SJCRH30 (cell line): ENCODE measurements at regions not wholly inside any gene's neighbourhood (a gene's known extent, or its start where the extent isn't known, plus 50 kb on each side); places are given as distances from the start of the nearest gene placed in this dataset.

Experiments used
- DNase-seq, 2 experiments: peaks; one replicate each; pipeline ENCODE4 v3.0.0-alpha.2; 2015 to 2020
- H3K27ac ChIP-seq: fragments of 250-450 bp; sonication (Bioruptor Pico); 2 replicates; pipeline ENCODE4 v1.5.1; 2020; ENCODE audit warnings: mild to moderate bottlenecking, moderate library complexity
- H3K27me3 ChIP-seq: fragments of 250-450 bp; sonication (Bioruptor Pico); 2 replicates; pipeline ENCODE4 v1.5.1; 2020; ENCODE audit warnings: mild to moderate bottlenecking, moderate library complexity
- H3K36me3 ChIP-seq: fragments of 250-450 bp; sonication (Bioruptor Pico); 2 replicates; pipeline ENCODE4 v1.5.1; 2020; ENCODE audit warnings: mild to moderate bottlenecking, moderate library complexity
- H3K4me1 ChIP-seq: fragments of 250-450 bp; sonication (Bioruptor Pico); 2 replicates; pipeline ENCODE4 v1.5.1; 2020; ENCODE audit warnings: mild to moderate bottlenecking, moderate library complexity
- H3K4me3 ChIP-seq: fragments of 250-450 bp; sonication (Bioruptor Pico); 2 replicates; pipeline ENCODE4 v1.5.1; 2020; ENCODE audit warnings: mild to moderate bottlenecking, moderate library complexity
- H3K9me3 ChIP-seq: fragments of 250-450 bp; sonication (Bioruptor Pico); replicated peaks from 2 replicates; pipeline ENCODE4 v1.5.1; 2020; ENCODE audit warnings: mild to moderate bottlenecking, moderate library complexity

DNA sequence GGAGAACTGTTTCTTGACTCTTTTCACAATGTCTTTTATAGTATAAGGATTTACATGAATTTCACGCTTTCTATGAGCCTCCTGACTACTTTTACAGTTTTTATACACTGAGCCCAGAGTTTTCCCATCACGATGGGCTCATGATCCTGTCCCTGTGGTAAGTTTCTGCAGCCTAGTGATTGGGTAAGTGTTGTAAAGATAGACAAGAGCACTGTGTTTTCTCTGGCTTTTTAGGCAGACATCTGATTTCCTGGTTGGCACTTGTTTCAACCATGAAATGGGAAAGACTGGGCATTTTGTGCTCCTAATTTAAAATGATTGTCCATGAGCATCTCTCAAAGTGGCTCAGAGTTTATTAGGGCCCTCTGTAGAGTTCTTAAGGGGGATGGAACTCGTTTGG lies 299.0 kb downstream of the FAT3 start:
- Histone ChIP-seq H3K4me3 (no peak overlapping the region), H3K4me1 (peaks cover 11% of the 10 kb centered on the region), H3K36me3 (no peaks in the 10 kb centered on the region), H3K27me3 (no peaks in the 10 kb centered on the region), H3K9me3 (no peaks in the 10 kb centered on the region), H3K27ac (no peak overlapping the region)
- DNase-seq: no peak

DNA sequence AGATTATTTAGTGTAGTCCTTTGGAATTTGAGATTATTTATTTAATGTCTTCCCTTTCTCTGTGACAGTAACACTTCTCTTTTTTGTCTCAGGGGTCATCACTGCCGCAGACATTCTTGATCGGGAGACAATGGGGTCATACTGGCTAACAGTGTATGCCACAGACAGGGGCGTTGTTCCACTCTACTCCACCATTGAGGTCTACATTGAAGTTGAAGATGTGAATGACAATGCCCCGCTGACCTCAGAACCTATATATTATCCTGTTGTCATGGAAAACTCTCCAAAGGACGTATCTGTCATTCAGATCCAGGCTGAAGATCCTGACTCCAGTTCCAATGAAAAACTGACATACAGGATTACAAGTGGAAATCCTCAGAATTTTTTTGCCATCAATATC lies 299.9 kb downstream of the FAT3 start:
- no peak overlapping the region for H3K4me3 ChIP-seq
- no peak overlapping the region for H3K27ac ChIP-seq
- no peaks in the 10 kb centered on the region for H3K9me3 ChIP-seq
- H3K27me3 ChIP-seq: no peaks in the 10 kb centered on the region
- no peak for DNase-seq
- H3K4me1 ChIP-seq: peaks cover 19% of the 10 kb centered on the region
- H3K36me3 ChIP-seq: no peaks in the 10 kb centered on the region

DNA sequence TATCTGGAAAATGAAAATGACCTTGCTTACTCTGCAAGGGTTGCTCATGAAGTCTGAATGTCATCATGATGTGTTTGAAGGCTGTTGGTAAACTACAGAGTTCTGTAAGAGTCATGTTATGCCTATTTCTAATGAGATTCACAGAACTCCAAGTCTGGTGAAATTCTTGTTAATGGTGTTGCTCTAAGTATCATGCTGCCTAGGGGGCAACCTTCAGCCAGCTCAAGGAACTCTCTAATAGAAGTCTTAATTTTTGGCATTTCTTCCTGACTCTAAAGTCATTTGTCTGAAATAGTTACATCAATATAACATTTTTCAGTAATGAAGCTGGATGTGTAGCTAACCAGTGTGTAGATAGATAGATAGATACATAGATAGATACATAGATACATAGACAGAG lies 302.8 kb downstream of the FAT3 start:
- Histone ChIP-seq H3K27me3 (no peaks in the 10 kb centered on the region), H3K36me3 (no peaks in the 10 kb centered on the region), H3K27ac (peak overlapping the region; percentile 48), H3K9me3 (no peaks in the 10 kb centered on the region), H3K4me3 (no peak overlapping the region), H3K4me1 (peaks cover 41% of the 10 kb centered on the region)
- peak in 1 of 2 experiments; percentile 37 for DNase-seq

DNA sequence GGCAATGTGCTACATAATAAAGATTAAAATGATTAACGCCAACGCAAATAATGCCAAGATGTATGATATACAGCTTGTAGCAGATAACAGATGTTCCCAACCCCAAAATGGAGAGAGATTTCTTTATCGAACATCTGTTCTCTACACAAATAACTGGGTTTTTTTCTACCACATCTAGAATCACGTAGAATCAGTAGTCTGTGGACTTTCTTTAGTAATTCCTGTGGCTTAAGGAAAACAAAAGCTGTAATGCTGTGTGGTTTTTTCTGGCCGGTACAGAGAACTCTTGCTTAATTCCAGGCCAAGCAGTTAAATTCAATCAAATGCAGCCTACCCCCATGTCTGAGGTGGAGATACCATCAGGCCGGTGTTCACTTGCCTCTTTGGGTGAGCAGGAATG lies 303.4 kb downstream of the FAT3 start:
- Histone ChIP-seq H3K4me3 (no peak overlapping the region), H3K27ac (peak overlapping the region; percentile 48), H3K4me1 (peaks cover 41% of the 10 kb centered on the region), H3K27me3 (no peaks in the 10 kb centered on the region), H3K9me3 (no peaks in the 10 kb centered on the region), H3K36me3 (no peaks in the 10 kb centered on the region)
- peak; percentile 62 to 83 for DNase-seq

DNA sequence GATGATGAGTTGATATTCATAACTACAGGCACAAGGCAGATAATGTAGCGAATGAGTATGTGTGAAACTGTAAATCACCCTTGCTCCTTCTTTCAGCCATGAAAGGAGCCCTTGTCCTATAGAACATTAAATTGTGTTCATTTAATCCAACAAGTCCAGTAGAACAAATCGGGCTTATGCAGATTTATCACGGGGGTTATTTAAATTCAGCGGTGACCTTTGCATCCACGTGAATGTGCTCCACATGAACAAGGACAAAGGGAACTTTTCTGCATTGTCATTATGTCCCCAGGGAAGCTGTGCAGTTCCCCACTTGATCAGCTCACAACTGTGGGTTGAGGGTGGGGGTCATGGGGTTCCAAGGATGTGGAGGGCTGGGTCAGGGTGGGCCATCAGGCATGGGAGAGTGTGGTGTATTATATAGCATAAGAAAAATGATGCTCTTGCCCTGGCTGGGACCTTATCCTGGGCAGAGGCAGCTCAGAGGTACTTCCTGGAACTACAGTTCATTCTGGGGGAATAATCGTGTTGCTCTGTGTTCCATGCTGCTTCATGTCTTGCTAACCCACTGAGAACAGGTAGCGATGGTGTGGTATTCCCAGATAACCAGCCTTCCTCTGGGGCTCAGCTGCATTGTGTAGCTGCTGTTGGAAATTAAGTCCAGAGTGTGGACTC lies 306.6 kb downstream of the FAT3 start:
- peak; percentile 61 to 83 for DNase-seq
- H3K4me3 ChIP-seq: no peak overlapping the region
- no peaks in the 10 kb centered on the region for H3K27me3 ChIP-seq
- H3K9me3 ChIP-seq: no peaks in the 10 kb centered on the region
- H3K36me3 ChIP-seq: no peaks in the 10 kb centered on the region
- peaks cover 41% of the 10 kb centered on the region for H3K4me1 ChIP-seq
- peak overlapping the region; percentile 77 for H3K27ac ChIP-seq

DNA sequence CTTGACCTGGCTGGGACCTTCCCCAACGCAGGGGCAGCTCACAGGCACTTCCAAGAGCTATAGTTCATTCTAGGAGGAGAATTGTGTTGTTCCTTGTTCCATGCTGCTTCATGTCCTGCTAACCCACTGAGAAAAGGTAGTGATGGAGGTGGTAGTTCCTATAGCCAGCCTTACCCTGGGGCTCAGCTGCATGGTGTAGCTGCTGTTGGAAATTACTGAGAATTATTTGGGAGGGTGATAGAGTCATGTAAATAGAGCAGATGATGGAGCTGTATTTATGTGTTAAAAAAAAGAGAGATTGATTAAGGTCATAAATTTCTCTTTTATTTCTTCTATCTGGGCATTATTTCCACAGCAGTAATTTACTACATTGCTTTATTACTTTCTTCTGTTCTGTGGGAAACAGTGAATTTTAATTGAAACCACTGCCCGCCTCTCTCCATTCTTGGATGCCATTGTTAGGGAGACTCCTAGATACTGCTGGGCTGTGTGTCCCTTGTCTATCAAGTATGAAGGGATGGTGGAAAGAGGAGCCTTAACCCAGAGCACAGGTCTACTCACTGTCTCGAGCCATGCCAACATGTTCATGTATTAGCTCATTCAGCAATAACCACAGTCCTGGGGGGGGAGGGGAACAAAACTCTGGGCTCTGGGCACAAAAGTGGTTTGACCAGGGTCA lies 309.2 kb downstream of the FAT3 start:
- no peak for DNase-seq
- H3K9me3 ChIP-seq: no peaks in the 10 kb centered on the region
- no peaks in the 10 kb centered on the region for H3K27me3 ChIP-seq
- H3K36me3 ChIP-seq: no peaks in the 10 kb centered on the region
- peaks cover 28% of the 10 kb centered on the region for H3K4me1 ChIP-seq
- no peak overlapping the region for H3K27ac ChIP-seq
- no peak overlapping the region for H3K4me3 ChIP-seq

DNA sequence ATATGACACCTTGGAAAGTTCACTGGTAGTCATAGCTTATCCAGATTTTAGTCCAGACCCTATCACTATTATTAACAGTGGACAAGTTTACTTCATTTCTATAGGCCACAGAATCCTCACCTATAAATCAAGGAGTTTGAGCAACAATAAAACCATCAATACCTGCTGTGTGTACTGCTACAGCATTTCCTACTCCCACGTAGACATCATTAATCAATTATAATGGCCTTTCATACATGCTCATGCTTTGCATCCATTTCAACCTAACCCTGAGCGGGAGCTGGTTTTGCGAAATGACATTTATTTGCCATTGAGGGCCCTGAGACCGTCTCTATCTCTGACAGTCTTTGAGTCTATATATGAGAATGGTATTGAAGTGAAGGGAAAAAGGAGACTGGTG lies 312.3 kb downstream of the FAT3 start:
- Histone ChIP-seq H3K4me1 (peaks cover 1% of the 10 kb centered on the region; the same call in 1 of the 2 replicates), H3K9me3 (no peaks in the 10 kb centered on the region), H3K36me3 (no peaks in the 10 kb centered on the region), H3K4me3 (no peak overlapping the region), H3K27ac (no peak overlapping the region), H3K27me3 (no peaks in the 10 kb centered on the region)
- DNase-seq: no peak

DNA sequence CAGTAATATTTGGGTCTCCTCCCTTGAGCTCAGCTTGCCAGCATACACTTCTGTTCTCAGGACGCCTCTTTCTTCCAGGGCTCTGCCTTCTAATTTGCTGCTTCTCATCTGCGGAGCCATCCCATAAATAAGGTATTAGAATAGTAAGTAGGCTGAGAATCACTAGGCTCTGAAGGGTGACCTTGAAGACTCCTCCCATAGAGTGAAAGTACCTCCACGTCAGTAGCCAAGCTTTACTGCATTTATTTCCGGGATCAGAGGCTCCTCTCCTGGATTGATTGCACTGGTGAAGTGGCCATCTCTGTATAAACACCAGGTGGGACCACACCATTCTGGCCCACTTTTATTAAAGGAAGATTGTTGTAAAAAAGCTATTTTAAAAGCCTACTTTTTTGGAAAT lies 315.5 kb downstream of the FAT3 start:
- no peaks in the 10 kb centered on the region for H3K9me3 ChIP-seq
- no peak overlapping the region for H3K4me3 ChIP-seq
- no peaks in the 10 kb centered on the region for H3K27me3 ChIP-seq
- DNase-seq: no peak
- no peaks in the 10 kb centered on the region for H3K36me3 ChIP-seq
- no peak overlapping the region for H3K27ac ChIP-seq
- no peaks in the 10 kb centered on the region for H3K4me1 ChIP-seq

DNA sequence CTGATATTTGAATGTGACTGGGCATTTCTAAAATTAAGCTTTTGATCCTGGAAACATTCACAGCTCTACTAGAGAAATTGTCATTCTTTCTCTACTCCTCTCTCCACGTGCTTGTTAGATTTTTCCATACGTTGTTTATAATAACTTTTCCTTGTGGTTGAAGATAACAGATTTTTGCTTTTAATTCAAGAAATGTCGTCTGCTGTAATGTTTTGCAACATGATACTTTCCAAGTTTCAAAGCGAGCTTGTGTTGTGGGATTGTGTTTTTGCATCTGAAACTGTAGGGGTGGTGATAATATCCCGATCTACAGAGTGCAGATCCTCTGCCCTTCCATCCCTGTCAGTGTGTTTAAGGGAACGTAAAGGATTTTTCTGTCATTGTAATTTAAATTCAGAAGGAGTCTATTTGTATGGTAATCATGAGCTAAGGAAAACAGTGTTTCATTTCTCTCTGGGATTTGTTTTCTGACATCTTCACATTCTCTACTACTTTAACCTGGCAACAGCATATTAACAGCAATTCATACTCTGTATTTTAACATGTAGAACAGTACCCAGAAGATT lies 321.4 kb downstream of the FAT3 start:
- Histone ChIP-seq H3K27ac (no peak overlapping the region), H3K4me1 (no peaks in the 10 kb centered on the region), H3K9me3 (no peaks in the 10 kb centered on the region), H3K27me3 (no peaks in the 10 kb centered on the region), H3K4me3 (no peak overlapping the region), H3K36me3 (no peaks in the 10 kb centered on the region)
- no peak for DNase-seq

DNA sequence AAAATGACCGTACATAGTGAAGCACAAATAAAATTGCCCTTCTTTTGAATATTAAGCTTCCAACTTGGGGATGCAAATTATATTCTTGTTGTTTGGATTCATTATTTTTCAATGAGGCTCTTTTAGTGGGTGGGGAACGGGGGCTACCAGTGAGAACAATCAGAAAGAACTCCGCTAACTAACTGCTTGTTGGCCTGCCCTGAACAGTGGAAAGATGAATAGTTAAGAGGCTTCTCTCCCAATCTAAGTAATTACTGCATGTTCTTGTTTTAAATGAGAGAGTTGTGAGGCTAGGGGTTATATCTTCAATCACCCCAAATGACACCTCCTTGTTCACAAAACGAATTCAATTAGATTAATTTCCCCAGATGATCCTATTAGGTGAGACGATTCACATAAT lies 322.0 kb downstream of the FAT3 start:
- DNase-seq: no peak
- Histone ChIP-seq H3K27me3 (no peaks in the 10 kb centered on the region), H3K36me3 (no peaks in the 10 kb centered on the region), H3K27ac (no peak overlapping the region), H3K4me1 (no peaks in the 10 kb centered on the region), H3K4me3 (no peak overlapping the region), H3K9me3 (no peaks in the 10 kb centered on the region)

DNA sequence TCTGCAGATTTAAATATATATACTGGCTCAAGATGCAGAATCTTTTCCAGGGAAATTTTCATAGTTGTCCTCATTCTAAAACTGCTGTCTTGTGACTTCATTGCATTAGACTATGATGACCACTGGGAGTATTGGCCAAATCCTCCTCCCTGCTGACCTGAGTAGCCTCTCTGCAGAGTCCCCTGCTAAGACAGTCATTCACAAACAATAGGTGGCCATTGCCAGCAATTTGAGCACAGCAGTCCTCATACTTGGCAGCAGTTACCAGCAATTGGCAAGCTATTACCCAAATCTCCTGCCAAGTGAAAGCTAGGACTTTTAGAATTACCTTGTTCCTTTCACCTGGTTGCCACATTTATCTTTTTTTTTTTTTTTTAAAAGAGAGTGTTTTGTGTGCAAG lies 325.8 kb downstream of the FAT3 start:
- Histone ChIP-seq H3K36me3 (no peaks in the 10 kb centered on the region), H3K27me3 (no peaks in the 10 kb centered on the region), H3K27ac (no peak overlapping the region), H3K9me3 (no peaks in the 10 kb centered on the region), H3K4me1 (no peaks in the 10 kb centered on the region), H3K4me3 (no peak overlapping the region)
- no peak for DNase-seq

DNA sequence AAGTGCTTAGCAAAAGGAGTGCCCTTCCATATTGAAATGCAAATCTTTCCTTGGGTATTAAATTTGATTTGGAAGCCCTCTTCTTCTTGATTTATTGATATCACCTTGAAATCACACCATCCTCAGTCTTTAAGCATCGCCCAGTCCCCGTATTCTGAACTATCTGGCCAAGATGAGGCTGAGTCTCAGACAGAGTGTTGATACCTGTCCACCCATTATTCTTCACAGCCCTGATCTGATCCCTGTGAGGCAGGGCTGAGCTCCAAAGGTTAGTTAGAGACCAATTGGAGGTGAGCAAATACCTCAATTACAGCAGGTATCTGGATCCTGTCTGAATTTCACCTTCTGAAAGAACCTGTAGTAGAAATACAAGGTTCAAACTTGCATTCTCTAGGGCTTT lies 326.3 kb downstream of the FAT3 start:
- H3K9me3 ChIP-seq: no peaks in the 10 kb centered on the region
- H3K4me3 ChIP-seq: no peak overlapping the region
- DNase-seq: no peak
- no peaks in the 10 kb centered on the region for H3K4me1 ChIP-seq
- no peaks in the 10 kb centered on the region for H3K27me3 ChIP-seq
- H3K36me3 ChIP-seq: no peaks in the 10 kb centered on the region
- no peak overlapping the region for H3K27ac ChIP-seq

DNA sequence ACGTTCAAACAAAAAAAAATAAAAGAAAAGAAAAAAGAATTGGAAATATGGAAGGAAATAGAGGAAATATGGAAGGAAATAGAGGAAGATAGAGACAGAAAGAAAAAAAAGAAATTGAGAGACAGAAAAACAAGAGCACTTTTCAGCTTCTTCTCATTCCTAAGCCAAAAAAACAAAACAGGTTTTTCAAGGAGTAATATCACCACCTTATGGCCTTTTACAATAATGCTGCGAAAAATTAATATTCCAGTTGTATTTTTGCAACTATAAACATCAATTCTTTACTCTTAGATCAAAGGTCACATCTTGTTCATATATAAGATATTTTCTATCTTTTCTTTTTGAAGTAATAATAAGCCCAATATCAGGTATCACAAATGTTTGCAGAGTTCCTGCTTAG lies 328.3 kb downstream of the FAT3 start:
- Histone ChIP-seq H3K4me3 (no peak overlapping the region), H3K27ac (no peak overlapping the region), H3K27me3 (no peaks in the 10 kb centered on the region), H3K9me3 (no peaks in the 10 kb centered on the region), H3K4me1 (no peaks in the 10 kb centered on the region), H3K36me3 (no peaks in the 10 kb centered on the region)
- peak in 1 of 2 experiments; percentile 16 for DNase-seq

DNA sequence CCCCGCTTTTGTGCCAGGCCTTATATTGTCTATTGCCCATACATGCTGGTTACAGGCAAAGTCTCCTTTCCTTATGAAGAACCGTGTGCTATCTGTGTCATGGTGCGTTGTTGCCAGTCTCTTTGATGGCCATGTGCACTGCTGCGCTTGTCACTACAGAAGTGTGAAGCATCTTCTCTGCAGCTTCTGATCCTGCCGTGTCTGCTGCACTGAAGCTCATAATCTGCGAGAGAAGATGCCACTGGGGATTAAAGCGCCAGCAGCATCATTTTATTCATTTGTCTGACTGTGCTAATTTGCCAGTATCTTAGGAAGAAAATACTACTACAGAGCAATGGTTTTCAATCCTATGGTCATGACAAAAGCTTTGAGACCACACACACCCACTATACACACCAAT lies 330.1 kb downstream of the FAT3 start:
- DNase-seq: no peak
- Histone ChIP-seq H3K4me3 (no peak overlapping the region), H3K27ac (no peak overlapping the region), H3K4me1 (no peaks in the 10 kb centered on the region), H3K9me3 (no peaks in the 10 kb centered on the region), H3K36me3 (no peaks in the 10 kb centered on the region), H3K27me3 (no peaks in the 10 kb centered on the region)

DNA sequence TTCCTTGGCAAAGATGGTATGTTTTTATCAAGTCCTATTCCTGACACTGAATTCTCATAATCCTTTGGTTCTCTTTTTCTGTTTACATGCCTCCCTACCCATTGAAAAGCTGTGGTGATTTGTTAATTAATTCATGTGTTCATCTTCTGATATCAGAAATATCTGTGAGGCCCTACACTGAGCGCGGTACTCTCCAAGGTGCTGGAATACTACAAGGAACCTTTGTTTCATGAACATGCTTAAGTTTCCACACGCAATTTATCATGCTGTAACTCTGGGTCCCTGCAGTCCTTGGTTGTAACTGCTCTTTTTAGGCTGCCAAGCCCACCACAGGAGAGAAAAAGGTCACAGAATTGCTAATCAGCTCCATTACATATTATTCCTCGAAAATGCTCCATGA lies 331.8 kb downstream of the FAT3 start:
- no peak overlapping the region for H3K27ac ChIP-seq
- no peak overlapping the region for H3K4me3 ChIP-seq
- H3K4me1 ChIP-seq: no peaks in the 10 kb centered on the region
- H3K27me3 ChIP-seq: no peaks in the 10 kb centered on the region
- DNase-seq: peak; percentile 10 to 35
- H3K36me3 ChIP-seq: no peaks in the 10 kb centered on the region
- no peaks in the 10 kb centered on the region for H3K9me3 ChIP-seq

DNA sequence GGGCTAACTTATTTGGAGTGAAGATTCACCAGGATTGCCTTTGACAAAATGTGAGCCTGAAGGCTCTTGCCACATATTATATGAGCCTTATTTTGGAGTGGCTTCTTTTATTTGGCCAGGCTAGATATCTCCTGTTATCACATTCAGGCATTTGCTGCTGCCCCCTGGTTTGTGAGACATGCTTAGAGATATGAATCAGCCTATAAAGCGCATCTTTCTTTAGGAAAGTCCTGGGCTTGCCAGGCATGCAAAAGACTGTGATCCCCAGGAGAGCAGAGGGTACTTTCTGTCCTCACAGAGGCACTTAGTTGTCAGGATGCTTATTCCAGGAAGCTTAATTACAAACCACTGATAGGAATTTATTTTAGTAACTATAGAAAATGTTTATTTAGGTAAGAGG lies 333.3 kb downstream of the FAT3 start:
- no peaks in the 10 kb centered on the region for H3K4me1 ChIP-seq
- no peak overlapping the region for H3K4me3 ChIP-seq
- H3K36me3 ChIP-seq: no peaks in the 10 kb centered on the region
- H3K9me3 ChIP-seq: no peaks in the 10 kb centered on the region
- H3K27ac ChIP-seq: no peak overlapping the region
- no peak for DNase-seq
- H3K27me3 ChIP-seq: no peaks in the 10 kb centered on the region
